ENCODE measurements at regions not wholly inside any gene's neighbourhood (a gene's known extent, or its start where the extent isn't known, plus 50 kb on each side); places are given as distances from the start of the nearest gene placed in this dataset.
A peak's percentile ranks its signal among the peaks of the same experiment; 100 is the strongest.
"Not testable (repeated sequence)": the region's sequence is repeated elsewhere in the genome, so short reads cannot be mapped to it uniquely, and the experiment has no call there.

DNA sequence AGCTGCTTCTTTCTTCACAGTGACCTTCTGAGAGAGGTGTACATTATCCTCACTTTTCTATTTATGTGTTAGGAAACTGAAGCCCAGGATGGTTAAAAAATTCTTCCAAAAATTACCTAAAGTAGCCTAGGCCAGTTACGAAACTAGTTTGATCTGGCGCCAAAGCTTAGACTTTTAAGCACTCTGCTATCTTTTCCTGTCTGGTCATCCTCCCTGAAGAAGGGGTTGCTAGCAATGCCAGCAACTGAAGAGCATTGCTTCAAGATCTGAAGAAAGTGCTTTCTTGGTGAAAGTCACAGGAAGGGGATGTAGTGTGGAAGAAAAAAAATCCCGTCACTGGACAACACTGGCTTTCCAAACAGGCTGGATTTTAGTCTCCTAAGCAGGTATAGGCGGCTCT lies 618.8 kb upstream of the GRM7 start:
- no peak for DNase-seq

DNA sequence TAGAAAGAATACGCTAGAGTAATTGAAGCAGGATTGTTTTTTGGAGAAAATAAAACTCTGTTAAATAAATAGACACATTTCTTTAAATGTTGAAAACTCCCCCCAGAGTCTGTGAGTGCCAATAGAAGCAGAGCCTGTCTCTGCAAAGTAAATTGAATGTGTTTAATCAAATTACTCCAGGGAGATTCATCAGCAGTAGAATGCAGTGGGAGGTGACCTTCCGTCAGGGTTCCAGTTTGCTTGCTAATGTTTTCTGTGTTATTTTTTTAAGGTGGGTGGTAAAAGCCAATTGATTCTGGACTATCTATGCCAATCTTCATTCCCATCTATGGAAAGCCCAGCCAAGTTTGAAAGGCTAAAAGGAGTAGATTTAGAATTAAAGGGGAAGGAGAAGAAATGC lies 612.4 kb upstream of the GRM7 start:
- no peak for DNase-seq

DNA sequence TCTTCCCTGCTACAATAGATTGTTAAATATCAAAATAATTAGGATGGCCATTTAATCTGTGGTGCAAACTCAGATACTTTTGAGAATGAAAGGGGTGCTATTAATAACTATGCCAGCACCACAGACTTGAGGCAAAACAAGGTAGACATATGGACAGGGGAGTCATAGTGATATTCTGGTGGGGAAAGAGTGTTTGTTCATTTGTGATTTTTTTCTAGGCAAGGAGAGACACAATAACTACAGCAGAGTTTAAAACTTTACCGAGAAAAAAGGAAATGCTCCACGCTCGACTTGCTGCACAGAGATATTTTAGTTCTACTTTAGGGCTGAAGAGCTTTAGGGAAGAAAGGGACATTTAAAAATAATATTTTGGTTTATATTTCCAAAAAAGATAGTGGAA lies 611.2 kb upstream of the GRM7 start:
- DNase-seq, result no peak

DNA sequence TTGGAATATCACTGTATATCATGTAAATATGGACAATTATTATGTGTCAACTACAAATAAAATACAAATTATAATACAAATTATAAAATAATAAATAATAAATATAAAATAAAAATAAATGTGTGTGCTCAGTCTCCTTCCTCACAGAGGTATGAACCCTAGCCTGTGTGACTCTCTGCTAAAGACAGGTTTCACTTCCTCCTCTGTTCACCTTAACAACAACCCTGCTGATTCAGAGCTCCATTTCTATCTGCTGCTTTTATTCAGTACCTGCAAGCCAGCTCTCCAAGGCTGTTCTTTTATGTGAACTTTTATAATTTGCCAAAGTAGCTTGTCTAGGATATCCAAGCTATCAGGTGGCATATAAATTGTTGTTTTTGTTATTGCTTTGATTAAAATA lies 610.7 kb upstream of the GRM7 start:
- DNase-seq, result no peak

DNA sequence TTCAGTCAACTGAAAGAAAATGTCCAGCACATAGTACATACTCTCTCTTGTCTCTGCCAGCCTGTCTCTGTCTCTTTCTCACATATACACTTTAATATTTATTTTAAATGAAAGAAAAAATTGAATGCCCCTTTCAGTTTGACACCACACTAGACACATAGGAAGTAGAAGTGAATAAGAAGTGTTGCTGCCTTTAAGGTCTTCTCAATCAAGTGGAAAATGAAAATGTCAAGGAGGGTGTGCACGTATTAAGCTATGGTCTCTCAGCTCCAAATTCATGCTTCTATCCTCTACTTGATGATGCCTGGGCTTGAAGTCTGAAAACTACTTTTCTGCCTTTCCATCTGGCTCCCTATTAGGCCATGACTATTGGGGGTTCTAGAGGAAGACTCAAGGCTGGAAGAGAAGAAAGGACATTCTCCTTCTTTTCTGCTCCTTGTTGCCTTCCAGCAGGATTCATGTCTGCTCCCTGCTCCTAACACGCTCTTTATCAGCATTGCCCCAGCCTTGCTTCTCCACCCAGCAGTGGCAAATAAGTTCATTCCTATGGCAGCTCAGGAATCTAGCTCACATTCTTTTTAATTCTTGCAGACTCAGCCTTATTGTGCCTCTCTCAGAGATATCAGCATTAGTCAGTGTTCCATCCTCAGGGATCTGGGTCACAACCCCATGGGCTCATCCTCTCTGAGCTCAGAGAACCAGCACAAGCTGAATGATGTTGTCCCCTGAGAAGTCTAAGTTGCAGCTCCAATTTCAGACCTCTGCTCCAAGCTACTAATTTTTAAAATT lies 609.1 kb upstream of the GRM7 start:
- no peak for DNase-seq

DNA sequence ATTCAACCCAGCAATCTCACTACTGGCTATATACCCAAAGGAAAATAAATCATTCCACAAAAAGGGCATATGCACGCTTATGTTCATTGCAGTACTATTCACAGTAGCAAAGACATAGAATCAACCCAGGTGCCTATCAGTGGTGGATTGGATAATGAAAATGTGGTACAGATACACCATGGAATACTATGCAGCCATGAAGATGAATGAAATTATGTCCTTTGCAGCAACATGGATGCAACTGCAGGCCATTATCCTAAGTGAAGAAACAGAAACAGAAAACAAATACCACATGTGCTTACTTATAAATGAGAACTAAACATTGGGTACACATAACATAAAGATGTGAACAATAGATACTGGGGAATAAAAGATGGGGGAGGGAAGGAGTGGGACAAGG lies 606.4 kb upstream of the GRM7 start:
- no peak for DNase-seq

DNA sequence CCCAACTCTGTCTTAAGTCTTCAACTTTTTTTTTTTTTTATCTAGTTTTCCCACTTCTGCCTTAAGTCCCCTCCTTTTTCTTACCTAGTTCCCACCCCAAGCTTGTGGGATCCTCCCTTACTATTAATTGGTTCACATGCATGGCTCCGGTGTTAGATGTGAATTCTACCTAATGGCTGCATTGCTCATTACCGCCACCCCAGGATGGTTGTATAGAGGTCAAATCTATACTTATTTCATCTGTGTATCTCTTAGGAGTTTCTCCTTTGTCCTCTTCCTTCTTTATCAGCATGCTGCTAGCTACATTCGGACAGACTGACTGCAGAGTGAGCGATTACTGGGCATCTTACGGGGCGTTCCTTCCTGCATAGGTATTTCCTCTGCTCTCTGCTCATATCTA lies 605.7 kb upstream of the GRM7 start:
- no peak for DNase-seq

DNA sequence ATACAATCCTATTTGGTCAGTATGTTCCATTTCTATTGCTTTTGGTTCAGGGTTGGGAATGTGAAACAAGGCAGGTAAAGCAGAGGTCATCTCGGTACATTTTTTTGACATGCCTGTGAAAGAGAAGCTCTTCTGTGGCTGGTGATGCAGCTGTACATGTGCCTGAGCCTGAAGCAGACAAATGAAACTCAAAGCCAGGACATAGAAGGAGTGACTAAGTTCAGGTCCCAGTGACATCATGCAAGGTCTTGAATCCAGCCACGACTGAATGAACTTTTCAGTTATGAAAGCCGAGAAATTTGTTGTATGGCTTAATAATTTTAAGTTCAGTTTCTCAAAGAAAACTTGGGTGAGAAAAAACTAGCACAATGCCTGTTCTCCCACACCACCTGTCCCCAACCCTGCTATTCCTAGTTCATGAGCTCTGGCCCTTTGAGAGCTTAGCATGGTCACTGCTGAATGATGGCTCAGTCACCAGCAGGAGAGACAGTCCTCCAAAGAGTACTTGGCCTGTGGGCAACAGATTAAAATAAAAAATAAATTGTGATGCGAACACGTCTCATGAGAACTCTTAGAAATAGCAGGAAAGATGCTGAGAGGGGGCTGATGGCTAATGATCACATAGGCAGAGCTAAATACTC lies 600.2 kb upstream of the GRM7 start:
- DNase-seq, result no peak

DNA sequence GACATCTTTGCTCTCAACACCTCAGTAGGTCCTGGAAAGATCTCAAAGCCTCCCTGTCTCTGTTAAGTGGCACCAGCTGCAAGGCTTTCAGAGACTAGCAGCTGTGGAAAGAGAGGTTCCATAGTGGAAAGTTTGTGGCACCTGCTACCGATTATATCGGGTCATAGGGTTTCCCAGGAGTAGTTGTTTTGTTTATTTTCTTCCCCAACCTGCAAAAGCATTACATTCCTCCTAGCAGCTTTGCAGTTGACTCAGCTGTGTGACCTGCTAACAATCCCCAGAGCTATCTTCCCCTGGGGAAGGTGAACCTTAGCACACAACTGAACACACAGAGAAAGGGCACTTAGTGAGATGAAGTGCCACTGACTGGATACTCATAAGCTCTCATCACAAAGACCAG lies 598.9 kb upstream of the GRM7 start:
- peak; percentile 80 for DNase-seq

DNA sequence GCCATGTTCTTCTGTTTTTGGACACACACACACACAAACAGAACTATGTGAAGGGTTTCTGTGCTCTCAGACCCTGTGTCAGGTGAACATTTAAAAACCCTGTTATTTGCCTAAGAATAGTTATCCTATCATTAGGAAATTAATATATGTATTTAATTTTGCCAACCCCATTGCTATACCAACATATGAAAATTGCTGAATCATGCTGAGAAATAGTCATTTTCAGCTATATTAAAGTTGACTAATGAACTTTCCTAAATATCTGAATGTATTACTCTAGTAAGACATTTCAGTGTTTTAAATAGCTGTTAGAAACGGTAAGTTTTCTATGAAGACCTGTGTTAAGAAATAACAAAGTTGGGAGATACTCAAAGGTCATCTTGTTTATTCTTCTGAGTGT lies 596.9 kb upstream of the GRM7 start:
- DNase-seq, result no peak

DNA sequence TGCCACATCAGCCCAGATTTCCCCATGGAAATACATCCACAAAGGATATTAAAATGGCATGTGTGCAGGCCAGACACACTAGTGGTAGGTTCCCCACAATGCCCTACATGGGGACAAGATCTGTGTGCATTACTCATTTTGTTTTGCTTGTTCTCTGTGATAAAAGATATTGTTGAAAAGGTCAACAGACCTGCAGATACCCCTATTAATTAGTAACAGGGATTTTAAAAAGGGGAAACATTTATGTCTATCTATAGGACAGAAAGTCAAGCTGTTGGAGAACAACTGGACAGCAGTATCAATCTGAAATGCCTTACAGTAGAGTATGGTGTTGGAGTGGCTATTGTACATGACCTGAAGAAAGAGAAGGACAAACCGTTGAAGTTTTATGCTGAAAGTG lies 596.0 kb upstream of the GRM7 start:
- DNase-seq, result no peak

DNA sequence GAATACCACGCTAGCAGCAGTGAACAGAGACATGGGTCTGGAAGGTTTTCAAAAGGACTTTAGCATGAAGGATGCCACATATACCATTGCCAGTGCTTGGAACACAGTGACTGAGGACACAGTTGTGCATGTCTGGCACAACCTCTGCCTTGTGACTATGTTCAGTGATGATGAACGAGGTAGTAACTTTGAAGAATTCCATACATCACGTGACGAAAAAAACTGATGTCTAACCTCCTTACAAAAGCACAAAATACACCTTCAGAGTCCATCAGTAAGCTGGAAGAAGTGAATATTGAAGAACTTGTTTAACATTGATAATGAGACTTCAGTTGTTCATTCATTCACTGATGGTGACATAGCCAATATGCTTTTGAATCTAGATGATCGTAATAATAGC lies 594.8 kb upstream of the GRM7 start:
- DNase-seq, result no peak

DNA sequence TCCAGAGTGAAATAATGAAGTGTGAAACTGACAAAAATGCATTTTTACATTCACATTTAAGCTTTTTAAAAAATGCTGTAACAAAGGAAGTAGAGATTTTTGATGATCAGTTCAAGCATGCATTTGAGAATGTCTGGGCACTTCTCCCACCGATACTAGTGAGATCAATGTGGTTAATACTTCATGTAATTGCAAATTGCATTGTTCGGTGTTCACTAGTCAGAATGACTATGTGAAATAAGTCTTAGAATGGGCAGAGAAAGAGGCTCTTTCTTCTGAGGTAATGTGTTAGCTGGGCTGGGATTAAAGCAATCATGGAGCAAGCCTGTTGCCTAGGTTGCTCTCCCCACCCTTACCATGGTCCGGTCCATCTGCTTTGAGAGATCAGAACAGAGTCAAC lies 587.0 kb upstream of the GRM7 start:
- DNase-seq, result no peak

DNA sequence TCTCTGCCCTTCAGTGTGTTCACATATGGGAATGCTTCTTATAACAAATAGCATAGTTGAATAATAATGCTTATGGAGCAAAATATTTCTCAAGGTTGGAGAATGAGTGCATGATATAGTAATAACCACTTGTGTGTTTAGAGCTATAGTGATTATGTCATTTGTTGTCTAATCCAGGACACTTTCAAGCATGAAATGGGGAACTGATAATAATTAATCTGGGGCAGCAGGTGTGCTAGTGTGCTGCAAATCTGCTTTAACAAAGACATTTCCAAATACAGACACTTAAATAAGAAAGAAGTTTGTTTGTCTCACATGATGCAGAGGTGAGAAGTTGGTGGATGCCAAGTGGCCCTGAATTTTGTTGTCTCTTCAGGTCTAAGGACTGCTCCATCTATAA lies 579.3 kb upstream of the GRM7 start:
- no peak for DNase-seq

DNA sequence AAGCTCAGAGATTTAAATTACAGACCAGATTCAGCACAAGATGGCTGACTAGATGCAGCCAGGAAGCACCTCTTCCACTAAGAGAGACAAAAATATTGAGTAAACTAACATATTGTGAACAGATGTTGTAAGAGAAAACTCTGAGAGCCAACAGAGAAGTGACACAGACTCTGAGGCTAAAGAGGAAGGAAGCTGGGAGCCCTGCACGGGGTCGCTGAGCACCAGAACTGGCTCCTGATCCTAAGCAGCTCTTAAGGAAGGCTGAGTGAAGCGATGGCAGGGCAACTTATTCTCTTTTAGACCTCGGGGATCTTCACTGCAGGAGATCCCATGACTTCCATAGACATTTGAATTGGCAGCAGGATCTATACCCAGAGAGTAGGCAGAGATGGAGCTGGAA lies 578.0 kb upstream of the GRM7 start:
- DNase-seq, result no peak

DNA sequence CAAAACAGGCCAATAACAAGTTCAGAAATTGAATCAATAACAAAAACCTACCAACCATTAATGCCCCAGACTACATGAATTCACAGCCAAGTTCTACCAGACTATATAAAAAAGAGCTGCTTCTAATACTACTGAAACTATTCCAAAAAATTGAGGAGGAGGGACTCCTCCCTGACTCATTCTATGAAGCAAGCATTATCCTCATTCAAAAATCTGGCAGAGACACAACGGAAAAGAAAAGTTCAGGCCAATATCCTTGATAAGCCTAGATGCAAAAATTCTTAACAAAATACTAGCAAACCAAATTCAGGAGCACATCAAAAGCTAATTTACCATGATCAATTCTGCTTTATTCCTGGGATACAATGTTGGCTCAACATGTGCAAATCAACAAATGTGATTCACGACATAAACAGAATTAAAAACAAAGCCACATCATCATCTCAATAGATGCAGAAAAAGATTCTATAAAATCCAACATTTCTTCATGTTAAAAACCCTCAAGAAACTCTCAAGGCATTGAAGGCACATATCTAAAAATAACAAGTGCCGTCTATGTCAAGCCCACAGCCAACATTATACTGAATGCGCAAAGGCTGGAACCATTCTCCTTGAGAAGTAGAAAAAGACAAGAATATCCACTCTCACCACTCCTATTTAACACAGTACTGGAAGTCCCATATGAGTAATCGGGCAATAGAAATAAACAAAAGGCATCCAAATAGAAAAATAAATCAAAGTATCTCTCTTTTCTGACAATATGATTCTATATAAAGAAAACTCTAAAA lies 573.6 kb upstream of the GRM7 start:
- no peak for DNase-seq

DNA sequence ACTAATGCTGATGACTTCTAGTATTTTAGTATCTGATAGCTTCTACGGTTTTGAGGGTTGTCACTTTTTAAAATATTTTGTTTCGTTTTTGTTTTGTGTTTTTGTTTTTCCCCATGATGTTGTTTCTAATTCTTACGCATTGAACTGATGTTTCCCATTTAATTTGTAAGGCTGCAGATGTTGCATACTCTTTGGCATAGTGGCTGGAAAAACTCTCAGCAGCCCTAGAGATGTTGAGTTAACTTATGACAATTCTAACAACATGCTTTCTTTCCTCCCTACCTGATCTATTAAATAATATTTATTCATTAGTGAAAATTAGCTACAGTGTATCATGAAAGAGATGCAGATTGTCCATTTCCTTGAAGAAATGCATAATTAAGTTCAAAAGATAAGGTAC lies 559.3 kb upstream of the GRM7 start:
- DNase-seq, result no peak

DNA sequence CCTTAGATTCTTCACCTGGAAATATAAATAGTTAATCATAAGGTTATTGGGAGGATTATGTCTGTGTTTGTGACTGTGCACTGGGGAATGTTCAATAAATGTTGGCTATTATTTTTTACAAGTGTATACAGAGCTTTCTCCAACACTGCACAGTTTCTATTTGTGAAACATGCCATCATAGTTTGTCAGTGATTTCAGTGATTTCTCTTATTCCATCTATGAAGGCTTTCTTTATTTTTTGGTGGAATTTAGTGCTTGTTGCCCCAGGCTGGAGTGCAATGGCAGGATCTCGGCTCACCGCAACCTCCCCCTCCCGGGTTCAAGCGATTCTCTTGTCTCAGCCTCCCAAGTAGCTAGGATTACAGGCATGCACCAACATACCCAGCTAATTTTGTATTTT lies 545.0 kb upstream of the GRM7 start:
- no peak for DNase-seq

DNA sequence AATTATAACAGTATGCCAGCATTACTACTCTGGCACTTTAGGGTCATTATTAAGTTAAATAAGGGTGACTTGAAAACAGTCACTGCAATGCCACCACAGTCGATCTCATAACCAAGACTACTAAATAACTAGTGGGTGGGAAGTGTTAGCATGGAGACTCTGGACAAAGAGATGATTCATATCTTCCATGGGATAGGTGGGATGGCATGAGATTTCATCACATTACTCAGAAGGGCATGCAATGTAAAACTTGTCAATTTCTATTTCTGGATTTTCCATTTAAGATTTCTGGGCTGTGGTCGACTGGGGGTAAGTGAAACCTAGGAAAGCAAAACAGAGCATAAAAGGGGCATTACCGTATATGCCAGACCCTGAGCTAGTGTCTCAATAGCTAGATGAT lies 538.9 kb upstream of the GRM7 start:
- DNase-seq, result no peak

DNA sequence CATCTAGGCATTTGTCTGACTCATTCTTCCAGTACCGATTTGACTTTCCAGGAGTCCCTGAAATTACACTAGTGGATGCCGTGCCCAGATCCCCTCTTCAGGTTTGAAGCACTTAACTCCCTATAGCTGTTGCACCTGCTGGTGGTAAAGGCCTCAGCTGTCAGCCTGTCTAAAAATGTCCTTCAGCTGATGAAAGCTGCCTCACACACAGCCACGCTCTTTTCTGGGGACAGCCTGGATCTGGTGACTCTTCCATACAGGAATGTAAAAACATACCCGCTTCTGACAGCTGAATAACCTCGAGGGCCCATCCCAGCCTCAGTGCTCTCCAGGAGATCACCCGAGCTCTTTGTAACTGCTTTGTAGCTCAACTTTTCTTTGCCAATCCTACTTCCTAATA lies 534.1 kb upstream of the GRM7 start:
- no peak for DNase-seq

DNA sequence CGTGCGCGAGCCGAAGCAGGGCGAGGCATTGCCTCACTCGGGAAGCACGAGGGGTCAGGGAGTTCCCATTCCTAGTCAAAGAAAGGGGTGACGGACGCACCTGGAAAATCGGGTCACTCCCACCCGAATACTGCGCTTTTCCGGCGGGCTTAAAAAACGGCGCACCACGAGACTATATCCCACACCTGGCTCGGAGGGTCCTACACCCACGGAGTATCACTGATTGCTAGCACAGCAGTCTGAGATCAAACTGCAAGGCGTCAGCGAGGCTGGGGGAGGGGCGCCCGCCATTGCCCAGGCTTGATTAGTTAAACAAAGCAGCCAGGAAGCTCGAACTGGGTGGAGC lies 520.0 kb upstream of the GRM7 start:
- not testable (repeated sequence) for DNase-seq

DNA sequence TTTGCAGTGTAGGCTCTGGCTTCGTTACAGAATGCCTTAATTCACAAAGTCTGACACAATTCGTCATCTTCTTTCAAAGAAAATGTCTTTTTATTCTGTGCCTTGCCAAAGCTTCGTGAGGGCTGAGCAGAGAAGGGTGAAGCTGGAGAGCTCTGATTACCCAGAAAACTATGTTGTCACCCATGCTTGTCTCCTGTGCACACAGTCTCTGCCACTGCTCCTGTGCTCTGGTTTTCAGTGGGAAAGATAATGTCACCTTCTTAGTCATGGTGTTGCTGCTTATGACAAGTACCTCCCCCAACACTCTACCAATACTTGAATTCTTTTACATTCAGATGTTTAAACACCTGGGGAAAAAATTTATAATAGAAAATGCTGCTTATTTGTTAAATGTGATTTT lies 509.2 kb upstream of the GRM7 start:
- no peak for DNase-seq

DNA sequence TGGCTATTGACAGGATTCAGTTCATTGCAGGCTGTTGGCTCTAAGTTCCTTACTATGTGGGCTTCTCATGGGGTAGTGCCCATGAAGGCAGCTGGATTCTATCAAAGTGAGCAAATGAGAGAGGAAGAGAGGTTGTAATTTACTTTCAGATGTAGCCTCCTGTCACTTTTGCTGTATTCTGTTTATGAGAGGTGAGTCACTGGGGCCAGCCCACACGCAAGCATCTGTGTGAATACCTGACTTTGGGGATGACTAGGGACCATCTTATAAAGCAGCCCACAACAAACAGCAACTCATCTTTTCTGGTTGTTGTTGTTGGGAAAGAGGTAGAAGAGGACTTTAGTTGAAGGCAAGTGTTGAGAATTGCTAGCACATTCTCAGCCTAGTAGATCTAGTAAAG lies 506.3 kb upstream of the GRM7 start:
- DNase-seq, result no peak

DNA sequence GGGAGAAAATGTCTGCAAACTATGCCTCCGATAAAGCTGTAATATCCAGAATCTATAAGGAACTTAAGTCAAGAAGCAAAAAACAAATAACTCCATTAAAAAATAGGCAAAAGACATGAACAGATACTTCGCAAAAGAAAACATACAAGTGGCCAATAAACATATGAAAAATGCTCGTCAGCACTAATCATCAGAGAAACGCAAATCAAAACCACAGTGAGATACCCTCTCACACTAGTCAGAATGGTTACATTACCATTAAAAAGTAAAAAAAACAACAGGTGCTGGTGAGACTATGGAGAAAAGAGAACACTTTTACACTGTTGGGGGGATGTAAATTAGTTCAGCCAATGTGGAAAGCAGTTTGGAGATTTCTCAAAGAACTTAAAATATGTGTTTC lies 498.5 kb upstream of the GRM7 start:
- DNase-seq, result no peak

Data from NCI-H1436 (cell line).